ENCODE measurements at regions not wholly inside any gene's neighbourhood (a gene's known extent, or its start where the extent isn't known, plus 50 kb on each side); places are given as distances from the start of the nearest gene placed in this dataset.
A peak's percentile ranks its signal among the peaks of the same experiment; 100 is the strongest.

- DNase-seq (ENCODE audit: low spot score) = no peak
- TF ChIP-seq MAX (IDR thresholded peaks at IDR 0.05) (no peak), REST (IDR thresholded peaks at IDR 0.05) (peak; percentile 40)
- WGBS = 94% methylated on average over 2 of the region's 2 CpGs
These were observed 209.0 kb downstream of the RHOU start for GRCh38 chr1:228944296-228944695.

GRCh38 chr1:228944935-228945371 lies 209.7 kb downstream of the RHOU start:
- H3K4me3 ChIP-seq (ENCODE audit: low read depth in 1 of 3, low read length in 3 of 3) = no peak overlapping the region
- H3K27me3 ChIP-seq (ENCODE audit: control insufficient read depth in 4 of 4, insufficient read depth in 4 of 4, low read length in 3 of 4) = no peaks in the 10 kb centered on the region
- no peak for DNase-seq (ENCODE audit: low spot score)
- no peak for TF ChIP-seq FOXA2 (IDR thresholded peaks at IDR 0.05)
- no peak for TF ChIP-seq ZBTB33 (IDR thresholded peaks at IDR 0.05)
- TF ChIP-seq ATF3 (IDR thresholded peaks at IDR 0.05) = no peak
- TF ChIP-seq HNF4A (conservative IDR thresholded peaks at IDR 0.05) = no peak
- no peak for TF ChIP-seq REST (IDR thresholded peaks at IDR 0.05)
- no peak for TF ChIP-seq SP1 (IDR thresholded peaks at IDR 0.05)
- no peak for TF ChIP-seq EGR1 (IDR thresholded peaks at IDR 0.05; ENCODE audit: low read depth in 2 of 2)
- no peak for TF ChIP-seq CTCF (IDR thresholded peaks at IDR 0.05; ENCODE audit: low read depth, low read length, missing input control)
- no peak for TF ChIP-seq RXRA (IDR thresholded peaks at IDR 0.05)
- no peak for TF ChIP-seq TAF1 (conservative IDR thresholded peaks at IDR 0.05)
- no peak for TF ChIP-seq FOXA1 (IDR thresholded peaks at IDR 0.05)
- no peak for TF ChIP-seq RAD21 (IDR thresholded peaks at IDR 0.05)
- TF ChIP-seq YY1 (IDR thresholded peaks at IDR 0.05) = no peak
- no peak for TF ChIP-seq MAX (IDR thresholded peaks at IDR 0.05)
- TF ChIP-seq GABPA (IDR thresholded peaks at IDR 0.05 in 1 of 2, conservative IDR thresholded peaks at IDR 0.05 in 1 of 2) = no peak
- TF ChIP-seq NR2F2 (IDR thresholded peaks at IDR 0.05) = no peak
- H3K9ac ChIP-seq (ENCODE audit: low read depth in 1 of 2, low read length in 2 of 2) = no peak overlapping the region
- no peaks in the 10 kb centered on the region for H3K9me3 ChIP-seq (ENCODE audit: control insufficient read depth in 4 of 4, low read length in 3 of 4)
- H3K36me3 ChIP-seq (ENCODE audit: control insufficient read depth in 4 of 4, insufficient read depth in 3 of 4, low read depth in 1 of 4, low read length in 3 of 4) = no peaks in the 10 kb centered on the region
- no peak overlapping the region for H3K27ac ChIP-seq (ENCODE audit: low read depth in 1 of 2, low read length in 2 of 2)
- no peaks in the 10 kb centered on the region for H3K4me1 ChIP-seq (ENCODE audit: control insufficient read depth in 4 of 4, insufficient read depth in 4 of 4, low read length in 3 of 4)
- 89% methylated on average over 5 of the region's 5 CpGs for WGBS

More at GRCh38 chr1:228944296-228944695, 209.0 kb downstream of the RHOU start:
- Histone ChIP-seq H3K4me3 (ENCODE audit: low read depth in 1 of 3, low read length in 3 of 3) (no peak overlapping the region), H3K27me3 (ENCODE audit: control insufficient read depth in 4 of 4, insufficient read depth in 4 of 4, low read length in 3 of 4) (no peaks in the 10 kb centered on the region), H3K27ac (ENCODE audit: low read depth in 1 of 2, low read length in 2 of 2) (no peak overlapping the region), H3K9ac (ENCODE audit: low read depth in 1 of 2, low read length in 2 of 2) (no peak overlapping the region), H3K9me3 (ENCODE audit: control insufficient read depth in 4 of 4, low read length in 3 of 4) (no peaks in the 10 kb centered on the region), H3K4me1 (ENCODE audit: control insufficient read depth in 4 of 4, insufficient read depth in 4 of 4, low read length in 3 of 4) (no peaks in the 10 kb centered on the region), H3K36me3 (ENCODE audit: control insufficient read depth in 4 of 4, insufficient read depth in 3 of 4, low read depth in 1 of 4, low read length in 3 of 4) (no peaks in the 10 kb centered on the region)

All from liver (tissue), 8 donors.